GM19455 (cell line): ENCODE measurements at regions not wholly inside any gene's neighbourhood (a gene's known extent, or its start where the extent isn't known, plus 50 kb on each side); places are given as distances from the start of the nearest gene placed in this dataset.
"Not testable (repeated sequence)": the region's sequence is repeated elsewhere in the genome, so short reads cannot be mapped to it uniquely, and the experiment has no call there.

Experiments used
- ATAC-seq: cut with Tn5 transposase; IDR thresholded peaks from one replicate; pipeline ENCODE4 v1.9.1; 2021; ENCODE audit not compliant: unreplicated experiment

GRCh38 chr2:175872721-175873120, 129.3 kb downstream of the LNPK start:
- ATAC-seq = no peak

- ATAC-seq = no peak
Observed at GRCh38 chr2:175872005-175872348, 130.1 kb downstream of the LNPK start.

- ATAC-seq = no peak
Observed at GRCh38 chr2:175871331-175872004, 130.6 kb downstream of the LNPK start.

- no peak for ATAC-seq
Observed at GRCh38 chr2:175865716-175866115, 136.4 kb downstream of the LNPK start.

GRCh38 chr2:175864137-175864850, 137.8 kb downstream of the LNPK start:
- no peak for ATAC-seq

- ATAC-seq = no peak
Observed at GRCh38 chr2:175861958-175862357, 140.1 kb downstream of the LNPK start.

GRCh38 chr2:175855794-175856453, 146.1 kb downstream of the LNPK start:
- ATAC-seq = no peak

- no peak for ATAC-seq
Observed at GRCh38 chr2:175855236-175855635, 146.8 kb downstream of the LNPK start.

- ATAC-seq = no peak
Observed at GRCh38 chr2:175854665-175855064, 147.4 kb downstream of the LNPK start.

GRCh38 chr2:175854129-175854528, 147.9 kb downstream of the LNPK start:
- ATAC-seq = no peak

- no peak for ATAC-seq
Observed at GRCh38 chr2:175853616-175853890, 148.5 kb downstream of the LNPK start.

- ATAC-seq = no peak
Observed at GRCh38 chr2:175852879-175853615, 149.0 kb downstream of the LNPK start.

- no peak for ATAC-seq
Observed at GRCh38 chr2:175847128-175847527, 154.9 kb downstream of the LNPK start.

- no peak for ATAC-seq
Observed at GRCh38 chr2:175844169-175844568, 157.9 kb downstream of the LNPK start.

GRCh38 chr2:175843625-175844024, 158.4 kb downstream of the LNPK start:
- no peak for ATAC-seq

- no peak for ATAC-seq
Observed at GRCh38 chr2:175842996-175843395, 159.1 kb downstream of the LNPK start.

- not testable (repeated sequence) for ATAC-seq
Observed at GRCh38 chr2:175840765-175841164, 161.3 kb downstream of the LNPK start.

- ATAC-seq = no peak
Observed at GRCh38 chr2:175840256-175840655, 161.8 kb downstream of the LNPK start.

- ATAC-seq = no peak
Observed at GRCh38 chr2:175838979-175839378, 163.1 kb downstream of the LNPK start.

GRCh38 chr2:175837046-175837445, 165.0 kb downstream of the LNPK start:
- no peak for ATAC-seq

GRCh38 chr2:175836361-175836760, 165.7 kb downstream of the LNPK start:
- ATAC-seq = no peak

- no peak for ATAC-seq
Observed at GRCh38 chr2:175834477-175834876, 167.6 kb downstream of the LNPK start.
